Medulla oblongata (tissue), 1 donor: ENCODE measurements at regions not wholly inside any gene's neighbourhood (a gene's known extent, or its start where the extent isn't known, plus 50 kb on each side); places are given as distances from the start of the nearest gene placed in this dataset.
"Not testable (repeated sequence)": the region's sequence is repeated elsewhere in the genome, so short reads cannot be mapped to it uniquely, and the experiment has no call there.

Experiments used
- DNase-seq: peaks from one replicate; pipeline ENCODE4 v3.0.0-alpha.2; 2015; ENCODE audit errors: extremely low spot score

- DNase-seq: not testable (repeated sequence)
Measured at GRCh38 chr5:97234380-97234779, 51.3 kb upstream of the RIOK2 start.

- no peak for DNase-seq
Measured at GRCh38 chr5:97242341-97242740, 59.3 kb upstream of the RIOK2 start.

GRCh38 chr5:97243353-97243752 lies 60.3 kb upstream of the RIOK2 start:
- peak; percentile 37 for DNase-seq

DNA sequence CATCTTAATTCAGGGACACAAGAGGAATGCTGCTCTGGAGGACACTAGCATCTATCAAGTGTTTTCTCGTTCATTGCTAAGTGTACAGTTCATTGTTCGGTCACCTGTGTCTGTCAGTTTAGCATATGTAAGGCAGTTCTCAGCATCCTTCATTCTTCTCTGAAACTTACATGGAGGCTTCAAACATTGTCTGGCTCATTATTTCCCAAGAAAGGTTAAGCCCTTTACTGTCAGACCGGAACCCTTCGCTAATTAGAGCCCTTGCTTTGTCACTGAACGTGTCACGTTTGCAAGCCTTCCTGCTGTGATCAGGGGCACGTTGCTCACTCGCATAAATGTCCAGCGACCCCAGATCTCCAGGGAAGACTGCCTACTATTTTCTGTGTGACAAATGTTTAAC lies 62.3 kb upstream of the RIOK2 start:
- no peak for DNase-seq

- DNase-seq: no peak
Measured at GRCh38 chr5:97250113-97250512, 67.1 kb upstream of the RIOK2 start.

- no peak for DNase-seq
Measured at GRCh38 chr5:97266076-97266475, 83.0 kb upstream of the RIOK2 start.

- DNase-seq: peak; percentile 71
Measured at GRCh38 chr5:97266576-97266975, 83.5 kb upstream of the RIOK2 start.

- peak; percentile 60 for DNase-seq
Measured at GRCh38 chr5:97267767-97268166, 84.7 kb upstream of the RIOK2 start.

- DNase-seq: no peak
Measured at GRCh38 chr5:97276474-97277120, 93.5 kb upstream of the RIOK2 start.

DNA sequence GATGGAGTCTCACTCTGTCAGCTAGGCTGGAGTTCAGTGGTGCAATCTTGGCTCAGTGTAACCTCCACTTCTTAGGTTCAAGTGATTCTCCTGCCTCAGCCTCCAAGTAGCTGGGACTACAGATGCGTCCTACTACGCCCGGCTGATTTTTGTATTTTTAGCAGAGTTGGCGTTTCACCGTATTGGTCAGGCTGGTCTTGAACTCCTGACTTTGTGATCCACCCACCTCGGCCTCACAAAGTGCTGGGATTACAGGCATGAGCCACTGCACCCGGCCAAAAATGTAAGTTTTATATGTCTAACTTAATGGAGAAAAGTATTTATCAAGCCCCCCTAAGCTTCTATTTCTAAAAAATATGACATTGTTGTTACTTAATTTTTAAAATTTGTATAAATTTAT lies 98.2 kb upstream of the RIOK2 start:
- DNase-seq: no peak

- DNase-seq: peak; percentile 57
Measured at GRCh38 chr5:97297063-97297703, 114.1 kb upstream of the RIOK2 start.

- DNase-seq: no peak
Measured at GRCh38 chr5:97297704-97298091, 114.7 kb upstream of the RIOK2 start.

GRCh38 chr5:97301181-97301580 lies 118.1 kb upstream of the RIOK2 start:
- not testable (repeated sequence) for DNase-seq

GRCh38 chr5:97338729-97339128 lies 155.7 kb upstream of the RIOK2 start:
- no peak for DNase-seq

- DNase-seq: no peak
Measured at GRCh38 chr5:97355775-97356174, 172.7 kb upstream of the RIOK2 start.

DNA sequence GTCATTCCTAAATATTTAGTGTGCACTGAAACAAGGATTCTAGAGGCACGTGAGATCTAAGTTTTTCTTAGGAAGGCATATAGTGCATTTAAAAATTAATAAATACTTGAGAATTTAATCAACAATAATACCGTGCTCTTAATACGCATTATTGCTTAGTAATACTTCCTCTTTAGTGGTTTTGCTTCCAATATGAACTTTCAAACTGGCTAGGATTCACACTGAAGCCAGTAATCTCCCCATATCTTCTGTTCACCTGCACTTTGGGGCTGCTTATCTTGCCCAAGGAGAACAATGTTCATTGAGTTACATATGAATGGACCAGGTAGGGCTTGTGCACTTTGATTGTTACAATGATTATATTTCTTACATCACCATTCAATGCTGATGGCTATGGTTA lies 180.5 kb upstream of the RIOK2 start:
- no peak for DNase-seq

GRCh38 chr5:97364731-97365130 lies 181.7 kb upstream of the RIOK2 start:
- no peak for DNase-seq

GRCh38 chr5:97365163-97365845 lies 182.3 kb upstream of the RIOK2 start:
- no peak for DNase-seq

- DNase-seq: no peak
Measured at GRCh38 chr5:97365918-97366317, 182.9 kb upstream of the RIOK2 start.

GRCh38 chr5:97375959-97376358 lies 192.9 kb upstream of the RIOK2 start:
- DNase-seq: no peak

DNA sequence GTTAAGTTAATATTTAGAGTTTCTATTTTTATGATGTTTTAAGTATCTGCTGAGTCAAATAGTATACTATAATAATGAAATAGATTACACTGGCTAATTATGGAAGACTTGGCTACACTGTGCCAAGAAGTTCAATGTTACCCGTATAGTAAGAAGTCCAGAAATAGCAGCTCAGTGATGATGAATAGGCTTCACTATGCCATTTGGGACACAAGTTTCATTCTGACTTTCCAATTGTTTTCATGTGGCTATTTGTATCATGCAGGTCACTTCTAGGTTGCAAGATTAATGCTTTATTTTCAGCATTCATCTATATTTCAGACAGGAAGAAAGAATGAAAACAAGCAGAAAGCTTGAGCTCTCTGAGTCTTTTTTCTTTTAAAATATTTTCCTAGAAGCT lies 194.5 kb upstream of the RIOK2 start:
- DNase-seq: no peak

DNA sequence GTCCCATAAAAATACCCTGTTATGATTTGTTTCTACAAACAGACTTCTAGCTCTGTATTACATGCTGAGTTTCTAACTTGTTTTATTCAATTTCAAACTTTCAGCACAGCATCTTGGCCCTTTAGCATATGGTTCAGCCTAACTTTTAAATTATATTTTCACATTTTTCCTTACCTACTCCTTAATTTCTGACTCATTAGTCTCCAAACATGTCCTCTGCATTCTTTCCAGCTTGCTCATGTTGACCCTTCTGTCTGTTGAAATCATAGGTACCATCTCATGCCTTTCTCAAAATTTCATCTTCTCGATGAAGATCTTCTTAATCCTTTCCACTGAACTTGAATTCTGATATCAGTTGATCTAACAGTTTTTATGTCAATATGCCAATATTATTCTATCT lies 200.9 kb upstream of the RIOK2 start:
- DNase-seq: no peak

DNA sequence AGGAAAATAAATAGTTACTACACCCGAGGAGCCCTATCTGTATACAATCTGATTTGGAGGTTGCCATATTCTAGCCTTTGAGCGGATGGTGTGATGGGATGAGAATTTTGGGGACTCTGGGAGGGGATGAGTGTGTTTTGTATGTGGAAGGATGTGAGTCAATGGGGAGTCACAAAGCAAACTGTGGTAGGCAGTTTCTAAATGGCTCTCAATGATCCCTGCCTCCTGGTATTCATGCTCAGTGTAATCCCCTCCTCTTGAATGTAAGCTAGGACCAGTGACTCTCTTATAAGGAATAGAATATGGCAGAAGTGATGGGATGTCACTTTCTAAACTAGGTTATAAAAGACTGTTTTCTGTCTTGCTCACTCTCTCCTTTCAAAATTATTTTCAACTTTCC lies 205.7 kb upstream of the RIOK2 start:
- DNase-seq: no peak
